Omental fat pad (tissue), 3 donors: ENCODE measurements at regions not wholly inside any gene's neighbourhood (a gene's known extent, or its start where the extent isn't known, plus 50 kb on each side); places are given as distances from the start of the nearest gene placed in this dataset.

Source experiments
- ATAC-seq: fragments of 150-250 bp; one replicate; pipeline ENCODE4 v1.9.1; 2016; ENCODE audit warnings: mild to moderate bottlenecking, moderate library complexity; ENCODE audit not compliant: low FRiP score
- DNase-seq: peaks from one replicate; pipeline ENCODE4 v3.0.0-alpha.2; 2019; ENCODE audit warnings: low spot score
- CTCF ChIP-seq, 3 donors: fragments of 450-650 bp; IDR thresholded peaks; one replicate each; pipeline ENCODE4 v1.5.1; 2016 to 2017; ENCODE audit warnings: antibody characterized with exemption in 3 of 3, mild to moderate bottlenecking in 3 of 3, moderate library complexity in 2 of 3

- ATAC-seq (no peak), DNase-seq (no peak)
- TF ChIP-seq CTCF (IDR thresholded peaks at IDR 0.05): no peak
Observed at GRCh38 chr2:125092276-125093009, 1067.4 kb downstream of the CNTNAP5 start.

- no peak for ATAC-seq
Observed at GRCh38 chr2:125095826-125096225, 1070.7 kb downstream of the CNTNAP5 start.

GRCh38 chr2:125106710-125107109, 1081.6 kb downstream of the CNTNAP5 start:
- ATAC-seq (no peak), DNase-seq (no peak)
- TF ChIP-seq CTCF (IDR thresholded peaks at IDR 0.05): no peak

More at GRCh38 chr2:125095826-125096225, 1070.7 kb downstream of the CNTNAP5 start:
- TF ChIP-seq CTCF (IDR thresholded peaks at IDR 0.05): no peak
- DNase-seq: no peak

GRCh38 chr2:125107446-125107845, 1082.4 kb downstream of the CNTNAP5 start:
- no peak for DNase-seq
- TF ChIP-seq CTCF (IDR thresholded peaks at IDR 0.05): no peak
- ATAC-seq: no peak

GRCh38 chr2:125108251-125108650, 1083.2 kb downstream of the CNTNAP5 start:
- DNase-seq: no peak
- no peak for ATAC-seq
- TF ChIP-seq CTCF (IDR thresholded peaks at IDR 0.05): no peak

- TF ChIP-seq CTCF (IDR thresholded peaks at IDR 0.05): no peak
- ATAC-seq (no peak), DNase-seq (no peak)
Observed at GRCh38 chr2:125125902-125126301, 1100.8 kb downstream of the CNTNAP5 start.

GRCh38 chr2:125160947-125161346, 1135.9 kb downstream of the CNTNAP5 start:
- no peak for ATAC-seq
- no peak for DNase-seq
- no peak for TF ChIP-seq CTCF (IDR thresholded peaks at IDR 0.05)
